IMR-90 (cell line): ENCODE measurements at regions not wholly inside any gene's neighbourhood (a gene's known extent, or its start where the extent isn't known, plus 50 kb on each side); places are given as distances from the start of the nearest gene placed in this dataset.

ENCODE experiments used
- ATAC-seq: fragments of 200-7000 bp; cut with Tn5 transposase; 2 replicates; pipeline ENCODE4 v1.9.1; 2020; ENCODE audit warnings: low read depth, mild to moderate bottlenecking, moderate library complexity
- BruUV-seq: library from RNA; stranded (reverse); fragments of 400-500 nt; replicated peaks from 2 replicates; lab custom pipeline; 2021; lab: Mats Ljungman, UMichigan
- CTCF ChIA-PET: fragments of 300-600 bp; formaldehyde crosslinking; extraction: SDS; loops from one replicate; lab custom pipeline; 2021; ENCODE audit warnings: antibody characterized with exemption; lab: Yijun Ruan, JAX
- POLR2A ChIA-PET: fragments of 300-600 bp; sonication (Branson Sonifier 250); formaldehyde crosslinking; loops from one replicate; lab custom pipeline; 2022; ENCODE audit warnings: antibody characterized with exemption; ENCODE audit not compliant: unreplicated experiment; lab: Charles Lee
- DNase-seq: peaks from one replicate; pipeline ENCODE4 v3.0.0; 2013
- H2AFZ ChIP-seq: replicated peaks from 2 replicates; pipeline ENCODE3; 2013; ENCODE audit warnings: low read length, mild to moderate bottlenecking; ENCODE audit not compliant: poor library complexity
- H2AK5ac ChIP-seq: 2 replicates; pipeline ENCODE4 v1.6.1; 2013; ENCODE audit warnings: low read depth, low read length, inconsistent platforms
- H2AK9ac ChIP-seq: replicated peaks from 2 replicates; pipeline ENCODE3; 2013; ENCODE audit warnings: mild to moderate bottlenecking, low read depth, low read length, moderate library complexity; ENCODE audit not compliant: poor library complexity
- H2BK120ac ChIP-seq: 2 replicates; pipeline ENCODE4 v1.6.1; 2013; ENCODE audit warnings: low read depth, low read length, inconsistent platforms
- H2BK15ac ChIP-seq: 3 replicates; pipeline ENCODE4 v1.6.1; 2013; ENCODE audit warnings: low read depth, low read length, inconsistent platforms
- H2BK20ac ChIP-seq: 2 replicates; pipeline ENCODE4 v1.6.1; 2013; ENCODE audit warnings: low read depth, mild to moderate bottlenecking, inconsistent platforms, low read length, moderate library complexity
- H2BK5ac ChIP-seq: 2 replicates; pipeline ENCODE4 v1.6.1; 2013; ENCODE audit warnings: mild to moderate bottlenecking, low read depth, low read length, inconsistent platforms; ENCODE audit not compliant: poor library complexity, severe bottlenecking
- H3K14ac ChIP-seq: replicated peaks from 2 replicates; pipeline ENCODE4 v1.6.1; 2013; ENCODE audit warnings: low read depth, low read length, inconsistent platforms
- H3K18ac ChIP-seq: 2 replicates; pipeline ENCODE4 v1.6.1; 2013; ENCODE audit warnings: low read depth, low read length, control low read depth
- H3K23ac ChIP-seq: 2 replicates; pipeline ENCODE4 v1.6.1; 2013; ENCODE audit warnings: low read depth, low read length, inconsistent platforms
- H3K27ac ChIP-seq: 2 replicates; pipeline ENCODE4 v1.5.1; 2013; ENCODE audit warnings: mild to moderate bottlenecking, control low read depth, low read length; ENCODE audit not compliant: insufficient read depth
- H3K27me3 ChIP-seq: 2 replicates; pipeline ENCODE4 v1.6.1; 2013; ENCODE audit warnings: low read length; ENCODE audit not compliant: control insufficient read depth, insufficient read depth
- H3K36me3 ChIP-seq: 2 replicates; pipeline ENCODE4 v1.6.1; 2013; ENCODE audit warnings: low read length, mixed read lengths; ENCODE audit not compliant: control insufficient read depth, insufficient read depth
- H3K4ac ChIP-seq: 2 replicates; pipeline ENCODE4 v1.6.1; 2013; ENCODE audit warnings: low read depth, low read length, inconsistent platforms
- H3K4me1 ChIP-seq: 2 replicates; pipeline ENCODE4 v1.6.1; 2013; ENCODE audit warnings: low read length, mixed read lengths; ENCODE audit not compliant: control insufficient read depth, insufficient read depth
- H3K4me2 ChIP-seq: 2 replicates; pipeline ENCODE4 v1.6.1; 2013; ENCODE audit warnings: low read depth, mild to moderate bottlenecking, control low read depth, low read length, moderate library complexity
- H3K4me3 ChIP-seq: 2 replicates; pipeline ENCODE4 v1.5.1; 2013; ENCODE audit warnings: low read depth, mild to moderate bottlenecking, control low read depth, low read length, moderate library complexity; ENCODE audit not compliant: insufficient read depth
- H3K56ac ChIP-seq: 2 replicates; pipeline ENCODE4 v1.6.1; 2013; ENCODE audit warnings: low read length, inconsistent platforms; ENCODE audit not compliant: insufficient read depth; ENCODE audit errors: extremely low read depth
- H3K79me1 ChIP-seq, 2 experiments: 2 replicates each; pipeline ENCODE4 v1.6.1; 2013; ENCODE audit warnings: low read length in 2 of 2, inconsistent platforms in 1 of 2, low read depth in 1 of 2
- H3K9ac ChIP-seq: 2 replicates; pipeline ENCODE4 v1.6.1; 2013; ENCODE audit warnings: low read depth, low read length, control low read depth
- H3K9me1 ChIP-seq: 2 replicates; pipeline ENCODE4 v1.6.1; 2013; ENCODE audit warnings: low read length, inconsistent platforms; ENCODE audit not compliant: insufficient read depth
- H3K9me3 ChIP-seq: 2 replicates; pipeline ENCODE4 v1.6.1; 2013; ENCODE audit warnings: low read length; ENCODE audit not compliant: control insufficient read depth, insufficient read depth
- H4K20me1 ChIP-seq: 2 replicates; pipeline ENCODE4 v1.6.1; 2013; ENCODE audit warnings: low read length, inconsistent platforms; ENCODE audit not compliant: insufficient read depth
- H4K5ac ChIP-seq: 2 replicates; pipeline ENCODE4 v1.6.1; 2013; ENCODE audit warnings: mild to moderate bottlenecking, low read depth, low read length, control low read depth
- H4K8ac ChIP-seq, 2 experiments: 2 replicates each; pipeline ENCODE4 v1.6.1; 2013; ENCODE audit warnings: low read depth in 2 of 2, low read length in 2 of 2, control low read depth in 1 of 2, inconsistent platforms in 1 of 2
- H4K91ac ChIP-seq: 2 replicates; pipeline ENCODE4 v1.6.1; 2013; ENCODE audit warnings: low read depth, low read length, inconsistent platforms; ENCODE audit not compliant: insufficient read depth
- ELK1 ChIP-seq: fragments of 150-350 bp; IDR thresholded peaks from 2 replicates; pipeline ENCODE4 v1.6.1; 2016; ENCODE audit warnings: low read depth, mild to moderate bottlenecking, low read length, moderate library complexity, borderline replicate concordance
- RCOR1 ChIP-seq: IDR thresholded peaks from 2 replicates; pipeline ENCODE4 v1.6.1; 2012; ENCODE audit warnings: mild to moderate bottlenecking, low read length, improper control_type of control experiment; ENCODE audit not compliant: insufficient replicate concordance
- USF2 ChIP-seq: fragments of 150-350 bp; IDR thresholded peaks from 2 replicates; pipeline ENCODE4 v1.6.1; 2017; ENCODE audit warnings: mild to moderate bottlenecking, antibody characterized with exemption, low read length, low read depth
- WGBS, 2 experiments: methylation state at CpG; one replicate each; pipeline versions ENCODE4 v1.1.5 to v1.1.7; 2013; ENCODE audit warnings: missing lambda C conversion rate in 2 of 2; ENCODE audit not compliant: insufficient read length in 1 of 2; ENCODE audit errors: extremely low coverage in 2 of 2; 5-methylcytosine and 5-hydroxymethylcytosine counted together
- dilution Hi-C: fragments of 300-500 bp; cut with HindIII; formaldehyde crosslinking; loops from one replicate; pipeline ENCODE4 v1.14.3; 2018; ENCODE audit warnings: low sequenced_read_pairs; ENCODE audit not compliant: unreplicated experiment
- in situ Hi-C: fragments of 300-500 bp; cut with MboI; formaldehyde crosslinking; loops from 3 replicates; pipeline ENCODE4 v1.14.3; 2019; ENCODE audit warnings: low sequenced_read_pairs, inconsistent platforms, mixed read lengths
- intact Hi-C: fragments of 100-400 bp; cut with micrococcal nuclease; formaldehyde crosslinking; loops from 2 replicates; pipeline ENCODE4 v1.10.0; 2022

DNA sequence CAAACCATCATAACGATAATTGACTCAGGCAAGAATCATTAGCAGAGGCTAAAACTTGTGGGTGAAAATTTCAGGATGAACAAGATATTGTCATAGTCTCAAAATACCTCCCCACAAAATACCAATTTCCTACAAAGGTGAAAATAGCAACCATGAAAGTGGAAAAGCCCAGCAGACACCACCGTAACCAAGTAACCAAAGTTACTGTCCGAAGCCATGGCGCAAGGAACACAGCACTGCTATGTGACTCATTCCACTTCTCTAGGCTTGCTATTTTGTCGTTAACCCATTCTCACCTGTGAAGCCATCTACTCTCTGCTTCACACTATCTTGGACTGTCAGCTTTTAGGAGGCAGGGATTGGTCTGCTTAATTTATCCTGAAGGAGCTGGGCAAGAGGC, 113.8 kb upstream of the CACUL1 start:
- H3K9me3 ChIP-seq, result no peaks in the 10 kb centered on the region
- ATAC-seq, result no peak
- no peak overlapping the region for H2BK120ac ChIP-seq
- dilution Hi-C loops, result no loop called here
- H3K4me3 ChIP-seq, result no peak overlapping the region
- no peak overlapping the region for H4K5ac ChIP-seq
- no peaks in the 10 kb centered on the region for H3K36me3 ChIP-seq
- no peak overlapping the region for H3K4me2 ChIP-seq
- no peak overlapping the region for H3K23ac ChIP-seq
- no peak overlapping the region for H3K27ac ChIP-seq
- no peak overlapping the region for H3K14ac ChIP-seq
- H3K79me1 ChIP-seq, result no peaks in the 10 kb centered on the region
- H2AK9ac ChIP-seq, result no peak overlapping the region
- H3K9me1 ChIP-seq, result no peaks in the 10 kb centered on the region
- no peak overlapping the region for H3K9ac ChIP-seq
- intact Hi-C loops, result no loop called here
- H2AK5ac ChIP-seq, result no peak overlapping the region
- WGBS, 2 experiments, result 77% methylated on average over 3 of the region's 5 CpGs; no CpG with 5 or more reads in 1 of the 2 experiments
- H3K18ac ChIP-seq, result no peak overlapping the region
- 0 out of 2 replicates have a peak, but pooled peaks cover 7% of the 10 kb centered on the region for H3K4me1 ChIP-seq
- H4K91ac ChIP-seq, result no peak overlapping the region
- no peak overlapping the region for H3K4ac ChIP-seq
- ChIA-PET CTCF (no interaction called here), POLR2A (no interaction called here)
- H4K8ac ChIP-seq, result no peak overlapping the region
- no peak overlapping the region for H2BK15ac ChIP-seq
- no peak overlapping the region for H3K56ac ChIP-seq
- BruUV-seq, result no TSS peak
- no peak overlapping the region for H2BK5ac ChIP-seq
- TF ChIP-seq ELK1 (no peak), USF2 (no peak), RCOR1 (no peak)
- peaks cover 4% of the 10 kb centered on the region for H3K27me3 ChIP-seq
- H2BK20ac ChIP-seq, result no peak overlapping the region
- no peaks in the 10 kb centered on the region; the same call in 1 of the 2 replicates for H4K20me1 ChIP-seq
- DNase-seq, result no peak
- in situ Hi-C loops, result no loop called here
- H2AFZ ChIP-seq, result no peak overlapping the region
